Vagina (tissue), 2 donors: ENCODE measurements at regions not wholly inside any gene's neighbourhood (a gene's known extent, or its start where the extent isn't known, plus 50 kb on each side); places are given as distances from the start of the nearest gene placed in this dataset.

Experiments used
- POLR2A ChIP-seq, 2 donors: fragments of 450-650 bp; IDR thresholded peaks; one replicate each; pipeline ENCODE4 v1.6.1; 2017; ENCODE audit warnings: antibody characterized with exemption in 2 of 2, mild to moderate bottlenecking in 2 of 2, moderate library complexity in 2 of 2
- TF ChIP-seq, protein P1 (sequence below), 3 experiments: fragments of 450-650 bp in 2 of 3; fragments of 200-600 bp in 1 of 3; sonication (generic) in 1 of 3; IDR thresholded peaks; one replicate each; pipeline ENCODE4 v1.5.1; 2017 to 2019; ENCODE audit warnings: antibody characterized with exemption in 3 of 3, mild to moderate bottlenecking in 2 of 3, moderate library complexity in 2 of 3

DNA sequence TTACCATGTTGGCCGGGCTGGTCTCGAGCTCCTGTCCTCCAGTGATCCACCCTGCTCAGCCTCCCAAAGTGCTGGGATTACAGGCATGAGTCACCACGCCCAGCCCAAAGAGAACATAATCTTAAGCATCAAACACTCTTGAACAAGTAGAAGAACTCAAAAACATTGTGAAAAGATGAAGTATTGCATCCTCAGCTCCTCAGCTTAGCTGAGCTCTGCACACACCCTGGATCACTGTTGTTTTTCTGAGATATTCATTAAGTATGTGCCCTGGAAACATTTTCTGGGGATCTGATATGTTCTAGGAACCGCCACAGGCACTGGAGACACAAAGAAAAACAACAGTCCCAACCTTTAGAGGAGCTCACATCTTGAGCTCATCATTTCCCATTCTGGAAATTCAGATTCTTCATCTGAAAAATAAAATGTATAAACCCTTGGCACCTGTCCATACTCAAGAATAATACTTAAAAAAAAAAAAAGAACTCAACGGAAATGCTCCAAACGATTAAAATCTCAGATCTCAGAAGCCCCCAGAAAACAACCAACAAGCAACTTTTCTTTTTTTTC, 62.2 kb upstream of the ZNF462 start:
- no peak for TF ChIP-seq POLR2A (IDR thresholded peaks at IDR 0.05)
- TF ChIP-seq, protein P1, sequence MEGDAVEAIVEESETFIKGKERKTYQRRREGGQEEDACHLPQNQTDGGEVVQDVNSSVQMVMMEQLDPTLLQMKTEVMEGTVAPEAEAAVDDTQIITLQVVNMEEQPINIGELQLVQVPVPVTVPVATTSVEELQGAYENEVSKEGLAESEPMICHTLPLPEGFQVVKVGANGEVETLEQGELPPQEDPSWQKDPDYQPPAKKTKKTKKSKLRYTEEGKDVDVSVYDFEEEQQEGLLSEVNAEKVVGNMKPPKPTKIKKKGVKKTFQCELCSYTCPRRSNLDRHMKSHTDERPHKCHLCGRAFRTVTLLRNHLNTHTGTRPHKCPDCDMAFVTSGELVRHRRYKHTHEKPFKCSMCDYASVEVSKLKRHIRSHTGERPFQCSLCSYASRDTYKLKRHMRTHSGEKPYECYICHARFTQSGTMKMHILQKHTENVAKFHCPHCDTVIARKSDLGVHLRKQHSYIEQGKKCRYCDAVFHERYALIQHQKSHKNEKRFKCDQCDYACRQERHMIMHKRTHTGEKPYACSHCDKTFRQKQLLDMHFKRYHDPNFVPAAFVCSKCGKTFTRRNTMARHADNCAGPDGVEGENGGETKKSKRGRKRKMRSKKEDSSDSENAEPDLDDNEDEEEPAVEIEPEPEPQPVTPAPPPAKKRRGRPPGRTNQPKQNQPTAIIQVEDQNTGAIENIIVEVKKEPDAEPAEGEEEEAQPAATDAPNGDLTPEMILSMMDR (IDR thresholded peaks at IDR 0.05), result no peak
